Activated CD4-positive, CD25-positive, alpha-beta regulatory T cell (primary cell): ENCODE measurements at regions not wholly inside any gene's neighbourhood (a gene's known extent, or its start where the extent isn't known, plus 50 kb on each side); places are given as distances from the start of the nearest gene placed in this dataset.

Source experiments
- DNase-seq, 4 experiments: peaks; one replicate each; lab custom pipeline; 2025; lab: John Stamatoyannopoulos, UW

- no peak for DNase-seq
Measured at GRCh38 chr17:77771587-77771986, 186.9 kb upstream of the TNRC6C start.

- no peak for DNase-seq
Measured at GRCh38 chr17:77771998-77772397, 186.5 kb upstream of the TNRC6C start.

- DNase-seq = peak; percentile 17 to 43 (median 27)
Measured at GRCh38 chr17:77772461-77772897, 186.0 kb upstream of the TNRC6C start.

GRCh38 chr17:77772899-77773358 lies 185.6 kb upstream of the TNRC6C start:
- no peak for DNase-seq

GRCh38 chr17:77774182-77774581 lies 184.3 kb upstream of the TNRC6C start:
- DNase-seq = no peak

- no peak for DNase-seq
Measured at GRCh38 chr17:77778636-77779489, 179.6 kb upstream of the TNRC6C start.

GRCh38 chr17:77779711-77780539 lies 178.6 kb upstream of the TNRC6C start:
- DNase-seq = no peak

- DNase-seq = no peak
Measured at GRCh38 chr17:77781536-77781935, 177.0 kb upstream of the TNRC6C start.

- DNase-seq = no peak
Measured at GRCh38 chr17:77782201-77782600, 176.3 kb upstream of the TNRC6C start.

GRCh38 chr17:77782611-77783010 lies 175.9 kb upstream of the TNRC6C start:
- DNase-seq = no peak

GRCh38 chr17:77783991-77784820 lies 174.3 kb upstream of the TNRC6C start:
- peak; percentile 15 to 46 (median 27) for DNase-seq

- DNase-seq = no peak
Measured at GRCh38 chr17:77785312-77785905, 173.1 kb upstream of the TNRC6C start.

- DNase-seq = no peak
Measured at GRCh38 chr17:77786090-77786489, 172.4 kb upstream of the TNRC6C start.

- DNase-seq = no peak
Measured at GRCh38 chr17:77786740-77787505, 171.6 kb upstream of the TNRC6C start.

GRCh38 chr17:77790143-77790829 lies 168.2 kb upstream of the TNRC6C start:
- no peak for DNase-seq

- DNase-seq = no peak
Measured at GRCh38 chr17:77792626-77793025, 165.9 kb upstream of the TNRC6C start.

GRCh38 chr17:77793146-77793970 lies 165.1 kb upstream of the TNRC6C start:
- DNase-seq = no peak

GRCh38 chr17:77793971-77794235 lies 164.6 kb upstream of the TNRC6C start:
- DNase-seq = no peak

- no peak for DNase-seq
Measured at GRCh38 chr17:77794846-77795245, 163.7 kb upstream of the TNRC6C start.

- DNase-seq = no peak
Measured at GRCh38 chr17:77795685-77796084, 162.8 kb upstream of the TNRC6C start.
